IMR-90 (cell line): ENCODE measurements at regions not wholly inside any gene's neighbourhood (a gene's known extent, or its start where the extent isn't known, plus 50 kb on each side); places are given as distances from the start of the nearest gene placed in this dataset.

Experiments used
- ATAC-seq: fragments of 200-7000 bp; cut with Tn5 transposase; 2 replicates; pipeline ENCODE4 v1.9.1; 2020; ENCODE audit warnings: low read depth, mild to moderate bottlenecking, moderate library complexity
- BruUV-seq: library from RNA; stranded (reverse); fragments of 400-500 nt; replicated peaks from 2 replicates; lab custom pipeline; 2021; lab: Mats Ljungman, UMichigan
- CTCF ChIA-PET: fragments of 300-600 bp; formaldehyde crosslinking; extraction: SDS; loops from one replicate; lab custom pipeline; 2021; ENCODE audit warnings: antibody characterized with exemption; lab: Yijun Ruan, JAX
- POLR2A ChIA-PET: fragments of 300-600 bp; sonication (Branson Sonifier 250); formaldehyde crosslinking; loops from one replicate; lab custom pipeline; 2022; ENCODE audit warnings: antibody characterized with exemption; ENCODE audit not compliant: unreplicated experiment; lab: Charles Lee
- DNase-seq: peaks from one replicate; pipeline ENCODE4 v3.0.0; 2013
- H2AFZ ChIP-seq: replicated peaks from 2 replicates; pipeline ENCODE3; 2013; ENCODE audit warnings: low read length, mild to moderate bottlenecking; ENCODE audit not compliant: poor library complexity
- H2AK5ac ChIP-seq: 2 replicates; pipeline ENCODE4 v1.6.1; 2013; ENCODE audit warnings: low read depth, low read length, inconsistent platforms
- H2AK9ac ChIP-seq: replicated peaks from 2 replicates; pipeline ENCODE3; 2013; ENCODE audit warnings: mild to moderate bottlenecking, low read depth, low read length, moderate library complexity; ENCODE audit not compliant: poor library complexity
- H2BK120ac ChIP-seq: 2 replicates; pipeline ENCODE4 v1.6.1; 2013; ENCODE audit warnings: low read depth, low read length, inconsistent platforms
- H2BK15ac ChIP-seq: 3 replicates; pipeline ENCODE4 v1.6.1; 2013; ENCODE audit warnings: low read depth, low read length, inconsistent platforms
- H2BK20ac ChIP-seq: 2 replicates; pipeline ENCODE4 v1.6.1; 2013; ENCODE audit warnings: low read depth, mild to moderate bottlenecking, inconsistent platforms, low read length, moderate library complexity
- H2BK5ac ChIP-seq: 2 replicates; pipeline ENCODE4 v1.6.1; 2013; ENCODE audit warnings: mild to moderate bottlenecking, low read depth, low read length, inconsistent platforms; ENCODE audit not compliant: poor library complexity, severe bottlenecking
- H3K14ac ChIP-seq: replicated peaks from 2 replicates; pipeline ENCODE4 v1.6.1; 2013; ENCODE audit warnings: low read depth, low read length, inconsistent platforms
- H3K18ac ChIP-seq: 2 replicates; pipeline ENCODE4 v1.6.1; 2013; ENCODE audit warnings: low read depth, low read length, control low read depth
- H3K23ac ChIP-seq: 2 replicates; pipeline ENCODE4 v1.6.1; 2013; ENCODE audit warnings: low read depth, low read length, inconsistent platforms
- H3K27ac ChIP-seq: 2 replicates; pipeline ENCODE4 v1.5.1; 2013; ENCODE audit warnings: mild to moderate bottlenecking, control low read depth, low read length; ENCODE audit not compliant: insufficient read depth
- H3K27me3 ChIP-seq: 2 replicates; pipeline ENCODE4 v1.6.1; 2013; ENCODE audit warnings: low read length; ENCODE audit not compliant: control insufficient read depth, insufficient read depth
- H3K36me3 ChIP-seq: 2 replicates; pipeline ENCODE4 v1.6.1; 2013; ENCODE audit warnings: low read length, mixed read lengths; ENCODE audit not compliant: control insufficient read depth, insufficient read depth
- H3K4ac ChIP-seq: 2 replicates; pipeline ENCODE4 v1.6.1; 2013; ENCODE audit warnings: low read depth, low read length, inconsistent platforms
- H3K4me1 ChIP-seq: 2 replicates; pipeline ENCODE4 v1.6.1; 2013; ENCODE audit warnings: low read length, mixed read lengths; ENCODE audit not compliant: control insufficient read depth, insufficient read depth
- H3K4me2 ChIP-seq: 2 replicates; pipeline ENCODE4 v1.6.1; 2013; ENCODE audit warnings: low read depth, mild to moderate bottlenecking, control low read depth, low read length, moderate library complexity
- H3K4me3 ChIP-seq: 2 replicates; pipeline ENCODE4 v1.5.1; 2013; ENCODE audit warnings: low read depth, mild to moderate bottlenecking, control low read depth, low read length, moderate library complexity; ENCODE audit not compliant: insufficient read depth
- H3K56ac ChIP-seq: 2 replicates; pipeline ENCODE4 v1.6.1; 2013; ENCODE audit warnings: low read length, inconsistent platforms; ENCODE audit not compliant: insufficient read depth; ENCODE audit errors: extremely low read depth
- H3K79me1 ChIP-seq, 2 experiments: 2 replicates each; pipeline ENCODE4 v1.6.1; 2013; ENCODE audit warnings: low read length in 2 of 2, inconsistent platforms in 1 of 2, low read depth in 1 of 2
- H3K9ac ChIP-seq: 2 replicates; pipeline ENCODE4 v1.6.1; 2013; ENCODE audit warnings: low read depth, low read length, control low read depth
- H3K9me1 ChIP-seq: 2 replicates; pipeline ENCODE4 v1.6.1; 2013; ENCODE audit warnings: low read length, inconsistent platforms; ENCODE audit not compliant: insufficient read depth
- H3K9me3 ChIP-seq: 2 replicates; pipeline ENCODE4 v1.6.1; 2013; ENCODE audit warnings: low read length; ENCODE audit not compliant: control insufficient read depth, insufficient read depth
- H4K20me1 ChIP-seq: 2 replicates; pipeline ENCODE4 v1.6.1; 2013; ENCODE audit warnings: low read length, inconsistent platforms; ENCODE audit not compliant: insufficient read depth
- H4K5ac ChIP-seq: 2 replicates; pipeline ENCODE4 v1.6.1; 2013; ENCODE audit warnings: mild to moderate bottlenecking, low read depth, low read length, control low read depth
- H4K8ac ChIP-seq, 2 experiments: 2 replicates each; pipeline ENCODE4 v1.6.1; 2013; ENCODE audit warnings: low read depth in 2 of 2, low read length in 2 of 2, control low read depth in 1 of 2, inconsistent platforms in 1 of 2
- H4K91ac ChIP-seq: 2 replicates; pipeline ENCODE4 v1.6.1; 2013; ENCODE audit warnings: low read depth, low read length, inconsistent platforms; ENCODE audit not compliant: insufficient read depth
- BHLHE40 ChIP-seq: fragments of 150-350 bp; IDR thresholded peaks from 2 replicates; pipeline ENCODE4 v1.6.1; 2016; ENCODE audit warnings: mild to moderate bottlenecking, low read depth, low read length
- CEBPB ChIP-seq: IDR thresholded peaks from 2 replicates; pipeline ENCODE4 v1.6.1; 2012; ENCODE audit warnings: low read depth, low read length, improper control_type of control experiment
- CHD1 ChIP-seq: IDR thresholded peaks from 2 replicates; pipeline ENCODE4 v1.6.1; 2012; ENCODE audit warnings: low read depth, low read length, improper control_type of control experiment
- FOS ChIP-seq: fragments of 150-350 bp; IDR thresholded peaks from 2 replicates; pipeline ENCODE4 v1.6.1; 2016; ENCODE audit warnings: low read depth, low read length
- MAFK ChIP-seq: IDR thresholded peaks from 2 replicates; pipeline ENCODE4 v1.6.1; 2012; ENCODE audit warnings: low read depth, low read length, improper control_type of control experiment
- MAZ ChIP-seq: IDR thresholded peaks from 2 replicates; pipeline ENCODE4 v1.6.1; 2012; ENCODE audit warnings: low read depth, mild to moderate bottlenecking, low read length, improper control_type of control experiment, moderate library complexity, borderline replicate concordance
- MXI1 ChIP-seq: IDR thresholded peaks from 2 replicates; pipeline ENCODE4 v1.6.1; 2012; ENCODE audit warnings: low read depth, mild to moderate bottlenecking, low read length, moderate library complexity, borderline replicate concordance
- RAD21 ChIP-seq: IDR thresholded peaks from 2 replicates; pipeline ENCODE4 v1.6.1; 2012; ENCODE audit warnings: low read length, improper control_type of control experiment
- RCOR1 ChIP-seq: IDR thresholded peaks from 2 replicates; pipeline ENCODE4 v1.6.1; 2012; ENCODE audit warnings: mild to moderate bottlenecking, low read length, improper control_type of control experiment; ENCODE audit not compliant: insufficient replicate concordance
- RFX5 ChIP-seq: IDR thresholded peaks from 2 replicates; pipeline ENCODE4 v1.8.0; 2012; ENCODE audit warnings: low read depth, mild to moderate bottlenecking, low read length, moderate library complexity
- WGBS, 2 experiments: methylation state at CpG; one replicate each; pipeline versions ENCODE4 v1.1.5 to v1.1.7; 2013; ENCODE audit warnings: missing lambda C conversion rate in 2 of 2; ENCODE audit not compliant: insufficient read length in 1 of 2; ENCODE audit errors: extremely low coverage in 2 of 2; 5-methylcytosine and 5-hydroxymethylcytosine counted together
- dilution Hi-C: fragments of 300-500 bp; cut with HindIII; formaldehyde crosslinking; loops from one replicate; pipeline ENCODE4 v1.14.3; 2018; ENCODE audit warnings: low sequenced_read_pairs; ENCODE audit not compliant: unreplicated experiment
- in situ Hi-C: fragments of 300-500 bp; cut with MboI; formaldehyde crosslinking; loops from 3 replicates; pipeline ENCODE4 v1.14.3; 2019; ENCODE audit warnings: low sequenced_read_pairs, inconsistent platforms, mixed read lengths
- intact Hi-C: fragments of 100-400 bp; cut with micrococcal nuclease; formaldehyde crosslinking; loops from 2 replicates; pipeline ENCODE4 v1.10.0; 2022
- TF ChIP-seq, protein P1 (sequence below): fragments of 150-350 bp; IDR thresholded peaks from 2 replicates; pipeline ENCODE4 v1.6.1; 2016; ENCODE audit warnings: low read depth, mild to moderate bottlenecking, low read length, moderate library complexity, borderline replicate concordance
- TF ChIP-seq, protein P2 (sequence below): fragments of 150-350 bp; IDR thresholded peaks from 2 replicates; pipeline ENCODE4 v1.6.1; 2017; ENCODE audit warnings: mild to moderate bottlenecking, antibody characterized with exemption, low read length, low read depth

GRCh38 chr6:14713008-14713960, 532.6 kb upstream of the JARID2 start (continued):
- TF ChIP-seq RCOR1: peak; percentile 51
- TF ChIP-seq RFX5: no peak
- peak; percentile 42 for TF ChIP-seq RAD21

- H4K91ac ChIP-seq: no peak overlapping the region; the same call in 1 of the 2 replicates
- H4K20me1 ChIP-seq: no peaks in the 10 kb centered on the region
- no peak overlapping the region for H2AK9ac ChIP-seq
- no peak overlapping the region for H3K56ac ChIP-seq
- peak overlapping the region; percentile 68 for H2AK5ac ChIP-seq
- H3K4ac ChIP-seq: peak overlapping the region; percentile 95; the same call in 1 of the 2 replicates
- no peaks in the 10 kb centered on the region for H3K36me3 ChIP-seq
- H2BK20ac ChIP-seq: peak overlapping the region; percentile 98; the same call in 1 of the 2 replicates
- H2BK5ac ChIP-seq: peak overlapping the region; percentile 1
- ATAC-seq (no peak), DNase-seq (no peak)
- peaks cover 14% of the 10 kb centered on the region for H3K4me1 ChIP-seq
- H3K14ac ChIP-seq: no peak overlapping the region; the same call in 1 of the 2 replicates
- no peak overlapping the region for H2AFZ ChIP-seq
- H3K9me1 ChIP-seq: peaks cover 13% of the 10 kb centered on the region
- 0 out of 2 replicates have a peak overlapping the region, but pooled peaks have one; percentile 17 for H3K23ac ChIP-seq
- no peak overlapping the region for H4K5ac ChIP-seq
- H4K8ac ChIP-seq: peak overlapping the region; percentile 45 to 48; a peak in 3 of 4 replicates
- H3K18ac ChIP-seq: peak overlapping the region; percentile 5; the same call in 1 of the 2 replicates
- no peaks in the 10 kb centered on the region for H3K79me1 ChIP-seq
- no peak overlapping the region for H3K9ac ChIP-seq
- no TSS peak for BruUV-seq
- H3K9me3 ChIP-seq: no peaks in the 10 kb centered on the region
- POLR2A ChIA-PET: no interaction called here
- dilution Hi-C loops: no loop called here
- H3K27ac ChIP-seq: no peak overlapping the region
- no peak overlapping the region for H3K4me2 ChIP-seq
- no peak overlapping the region for H3K4me3 ChIP-seq
- WGBS, 2 experiments: no CpG with 5 or more reads among the region's 3 CpGs
- no peaks in the 10 kb centered on the region for H3K27me3 ChIP-seq
- CTCF ChIA-PET: interaction anchor here (1.1 kb wide), 1 partner anchor 10 kb away, joined by 3 read pairs; no protein-coding TSS in a partner anchor
- peak overlapping the region; percentile 99; the same call in 2 of the 3 replicates for H2BK15ac ChIP-seq
- in situ Hi-C loops: no loop called here
- intact Hi-C loops: no loop called here
- H2BK120ac ChIP-seq: peak overlapping the region; percentile 94; the same call in 1 of the 2 replicates
- TF ChIP-seq BHLHE40 (no peak), RCOR1 (no peak), MAFK (no peak), MAZ (no peak), RFX5 (no peak), MXI1 (no peak), RAD21 (no peak), FOS (no peak), CHD1 (no peak), CEBPB (no peak)
- TF ChIP-seq, protein P1, sequence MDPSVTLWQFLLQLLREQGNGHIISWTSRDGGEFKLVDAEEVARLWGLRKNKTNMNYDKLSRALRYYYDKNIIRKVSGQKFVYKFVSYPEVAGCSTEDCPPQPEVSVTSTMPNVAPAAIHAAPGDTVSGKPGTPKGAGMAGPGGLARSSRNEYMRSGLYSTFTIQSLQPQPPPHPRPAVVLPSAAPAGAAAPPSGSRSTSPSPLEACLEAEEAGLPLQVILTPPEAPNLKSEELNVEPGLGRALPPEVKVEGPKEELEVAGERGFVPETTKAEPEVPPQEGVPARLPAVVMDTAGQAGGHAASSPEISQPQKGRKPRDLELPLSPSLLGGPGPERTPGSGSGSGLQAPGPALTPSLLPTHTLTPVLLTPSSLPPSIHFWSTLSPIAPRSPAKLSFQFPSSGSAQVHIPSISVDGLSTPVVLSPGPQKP: no peak
- TF ChIP-seq, protein P2, sequence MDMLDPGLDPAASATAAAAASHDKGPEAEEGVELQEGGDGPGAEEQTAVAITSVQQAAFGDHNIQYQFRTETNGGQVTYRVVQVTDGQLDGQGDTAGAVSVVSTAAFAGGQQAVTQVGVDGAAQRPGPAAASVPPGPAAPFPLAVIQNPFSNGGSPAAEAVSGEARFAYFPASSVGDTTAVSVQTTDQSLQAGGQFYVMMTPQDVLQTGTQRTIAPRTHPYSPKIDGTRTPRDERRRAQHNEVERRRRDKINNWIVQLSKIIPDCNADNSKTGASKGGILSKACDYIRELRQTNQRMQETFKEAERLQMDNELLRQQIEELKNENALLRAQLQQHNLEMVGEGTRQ: no peak
Observed at GRCh38 chr6:14713966-14714631, 531.8 kb upstream of the JARID2 start.
